T1000 (cell line): ENCODE measurements at regions not wholly inside any gene's neighbourhood (a gene's known extent, or its start where the extent isn't known, plus 50 kb on each side); places are given as distances from the start of the nearest gene placed in this dataset.
"Not testable (repeated sequence)": the region's sequence is repeated elsewhere in the genome, so short reads cannot be mapped to it uniquely, and the experiment has no call there.

ENCODE experiments used
- DNase-seq: peaks from one replicate; lab custom pipeline; 2025; ENCODE audit warnings: mixed read lengths; lab: John Stamatoyannopoulos, UW

GRCh38 chr5:10017786-10018185 lies 231.9 kb downstream of the ATPSCKMT start:
- DNase-seq = no peak

GRCh38 chr5:10016559-10016958 lies 233.1 kb downstream of the ATPSCKMT start:
- DNase-seq = peak; percentile 36

DNA sequence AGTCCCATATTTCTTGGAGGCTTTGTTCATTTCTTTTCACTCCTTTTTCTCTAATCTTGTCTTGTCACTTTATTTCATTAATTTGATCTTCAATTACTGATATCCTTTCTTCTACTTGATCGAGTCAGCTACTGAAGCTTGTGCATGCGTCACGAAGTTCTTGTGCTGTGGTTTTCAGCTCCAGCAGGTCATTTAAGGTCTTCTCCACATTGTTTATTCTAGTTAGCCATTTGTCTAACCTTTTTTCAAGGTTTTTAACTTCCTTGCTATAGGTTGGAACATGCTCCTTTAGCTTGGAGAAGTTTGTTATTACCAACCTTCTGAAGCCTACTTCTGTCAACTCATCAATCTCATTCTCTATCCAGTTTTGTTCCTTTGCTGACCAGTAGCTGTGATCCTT lies 234.0 kb downstream of the ATPSCKMT start:
- DNase-seq = not testable (repeated sequence)

DNA sequence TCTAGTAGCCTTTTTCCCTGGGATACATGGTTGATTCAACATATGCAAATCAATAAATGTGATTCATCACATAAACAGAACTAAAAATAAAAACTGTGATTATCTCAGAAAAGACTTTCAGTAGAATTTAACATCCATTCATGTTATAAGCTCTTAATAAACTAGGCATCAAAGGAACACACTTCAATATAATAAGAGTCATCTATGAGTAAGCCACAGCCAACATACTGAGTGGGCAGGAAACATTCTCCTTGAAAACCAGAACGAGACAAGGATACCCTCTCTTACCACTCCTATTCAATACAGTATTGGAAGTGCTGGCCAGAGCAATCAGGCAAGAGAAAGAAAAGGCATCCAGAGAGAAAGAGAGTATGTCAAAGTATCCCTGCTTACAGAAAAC lies 239.9 kb downstream of the ATPSCKMT start:
- no peak for DNase-seq

GRCh38 chr5:9987101-9987500 lies 262.6 kb downstream of the ATPSCKMT start:
- DNase-seq = no peak

- DNase-seq = no peak
These were observed 272.6 kb downstream of the ATPSCKMT start for GRCh38 chr5:9977070-9977469.

GRCh38 chr5:9976621-9977020 lies 273.1 kb downstream of the ATPSCKMT start:
- no peak for DNase-seq

DNA sequence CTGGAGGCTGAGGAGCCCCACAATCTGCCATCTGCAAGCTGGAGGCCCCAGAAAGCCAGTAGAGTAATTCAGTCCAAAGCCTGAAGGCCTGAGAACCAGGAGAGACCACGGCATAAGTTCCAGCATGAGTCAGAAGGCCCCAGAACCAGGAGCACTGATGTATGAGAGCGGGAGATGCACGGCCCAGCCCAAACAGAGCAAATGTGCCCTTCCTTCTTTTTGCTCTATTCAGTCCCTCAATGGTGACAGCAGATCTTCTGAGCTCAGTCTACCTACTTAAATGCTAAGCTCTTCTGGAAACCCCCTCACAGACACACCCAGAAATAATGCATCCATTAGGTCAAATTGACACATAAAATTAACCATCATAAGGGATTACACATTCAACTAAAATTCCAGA lies 277.6 kb downstream of the ATPSCKMT start:
- DNase-seq = no peak

DNA sequence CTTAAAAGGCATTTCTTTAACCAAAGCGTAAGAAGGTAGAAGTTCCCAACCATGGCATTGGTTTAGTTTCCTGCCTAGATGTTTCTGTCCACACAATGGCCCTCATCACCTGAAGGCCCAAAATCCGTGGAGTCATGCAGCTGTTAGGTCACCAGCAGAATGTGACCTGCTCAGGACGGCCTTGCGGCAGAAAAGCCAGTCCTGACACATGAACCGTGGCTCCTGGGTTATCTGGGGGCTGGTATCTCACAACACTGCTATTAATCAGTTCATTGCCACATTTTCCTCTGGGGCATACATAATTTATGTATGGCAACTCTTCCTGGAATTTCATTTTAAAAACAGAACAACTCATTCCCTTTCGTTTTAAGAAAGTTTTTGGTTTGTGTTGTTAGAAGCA lies 278.4 kb downstream of the ATPSCKMT start:
- DNase-seq = no peak

- DNase-seq = no peak
These were observed 290.8 kb downstream of the ATPSCKMT start for GRCh38 chr5:9958914-9959313.

DNA sequence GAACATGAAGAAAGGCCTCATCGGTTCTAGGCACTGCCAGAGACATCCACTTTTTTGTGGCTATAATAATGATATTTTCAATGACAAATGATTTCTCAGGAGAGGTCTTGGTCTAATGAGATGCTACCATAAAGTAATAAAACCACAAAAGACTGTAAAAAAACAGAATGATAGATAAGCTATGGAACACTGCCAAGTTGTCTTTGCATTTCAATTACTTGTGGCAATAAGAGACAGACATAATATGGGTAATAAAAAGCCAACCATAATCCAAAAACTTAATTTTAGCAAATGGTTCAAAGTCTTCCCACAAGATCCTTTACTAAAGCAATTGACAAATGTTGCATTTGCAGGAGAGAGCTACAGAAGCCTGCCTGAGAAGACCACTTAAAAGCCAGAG lies 292.5 kb downstream of the ATPSCKMT start:
- DNase-seq = no peak

DNA sequence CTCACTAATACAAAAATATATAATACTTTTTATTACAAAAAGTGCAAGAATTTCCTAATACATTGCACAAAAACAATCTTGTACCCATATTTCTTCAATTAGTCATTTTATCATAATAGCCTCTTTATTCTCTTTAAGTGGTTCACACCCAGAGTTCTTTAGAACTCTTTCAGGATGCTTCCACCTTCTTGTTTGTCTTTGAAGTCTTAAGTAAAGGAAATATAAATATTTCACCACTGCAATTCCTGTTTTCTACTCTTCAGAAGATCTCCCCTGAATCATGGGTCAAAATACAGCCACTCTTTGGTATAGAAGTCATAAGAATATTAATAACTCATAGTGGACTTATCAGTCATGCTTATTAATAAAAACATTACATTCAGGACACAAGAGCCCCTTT lies 293.0 kb downstream of the ATPSCKMT start:
- no peak for DNase-seq

DNA sequence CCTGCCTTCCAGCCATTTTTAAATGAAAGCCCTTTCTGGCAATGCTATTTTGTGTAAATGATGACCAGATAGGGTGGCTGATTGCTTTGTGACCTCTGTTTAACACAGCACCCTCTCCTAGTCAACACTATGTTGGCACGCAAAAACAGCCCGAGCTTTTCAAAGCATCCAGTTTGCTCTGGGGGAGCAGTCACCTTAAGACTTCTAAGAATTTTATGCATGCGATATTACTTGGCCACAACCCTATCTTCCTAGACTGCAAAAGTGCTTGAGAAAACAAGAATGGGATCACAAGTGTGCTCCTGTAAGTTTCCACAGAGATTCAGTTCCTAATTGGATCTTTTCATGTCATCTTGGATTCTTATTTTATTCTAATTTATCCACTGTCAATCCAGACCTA lies 294.1 kb downstream of the ATPSCKMT start:
- no peak for DNase-seq

DNA sequence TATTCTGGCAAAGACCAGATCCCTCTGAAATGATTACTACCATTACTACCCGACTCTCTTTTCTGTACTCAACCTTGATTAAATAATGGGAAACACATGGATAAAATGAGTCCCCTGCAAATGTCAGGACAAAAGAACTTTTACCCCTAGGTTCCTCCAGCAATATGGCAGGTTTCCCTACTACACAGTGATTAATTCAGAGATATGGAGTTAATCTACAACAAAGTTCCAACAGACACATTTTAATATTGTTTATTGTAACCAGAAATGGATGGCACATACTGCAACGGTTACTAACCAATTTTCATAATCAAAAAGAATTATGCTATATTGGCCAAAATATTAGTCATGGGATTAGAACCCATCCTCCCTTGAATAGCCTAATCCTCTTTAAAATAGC lies 294.8 kb downstream of the ATPSCKMT start:
- DNase-seq = no peak

- DNase-seq = no peak
These were observed 296.0 kb downstream of the ATPSCKMT start for GRCh38 chr5:9953691-9954090.

DNA sequence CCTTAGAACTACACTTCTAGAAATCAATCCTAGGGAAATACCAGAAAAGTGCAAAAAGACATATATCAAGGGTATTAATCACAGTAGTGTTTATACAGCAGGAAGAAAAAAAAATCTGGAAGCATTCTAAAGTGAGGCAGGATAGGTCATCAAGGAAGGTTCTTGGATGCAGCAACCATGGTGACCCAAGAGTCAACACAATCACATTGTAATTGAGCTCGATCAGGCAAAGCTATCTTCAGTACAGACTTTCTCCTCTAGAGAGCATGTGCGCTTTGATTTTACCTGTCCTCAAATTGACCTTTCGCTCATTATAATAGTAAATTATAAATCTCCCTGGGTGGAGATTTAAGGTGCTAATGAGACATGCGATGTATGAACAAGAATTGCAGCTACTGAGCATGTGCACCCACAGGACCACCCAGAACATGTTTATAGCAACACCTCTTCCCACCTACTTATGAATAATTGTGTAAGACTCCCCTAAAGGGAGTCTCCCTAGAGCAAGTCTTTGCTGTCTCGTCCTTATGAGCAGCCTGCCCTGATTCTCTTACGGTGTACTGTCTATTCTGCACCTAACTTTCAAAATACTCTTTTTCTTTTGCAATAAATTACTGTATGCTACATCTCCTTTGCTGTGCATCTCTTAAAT lies 297.7 kb downstream of the ATPSCKMT start:
- DNase-seq = no peak

- DNase-seq = no peak
These were observed 301.7 kb downstream of the ATPSCKMT start for GRCh38 chr5:9947944-9948343.

DNA sequence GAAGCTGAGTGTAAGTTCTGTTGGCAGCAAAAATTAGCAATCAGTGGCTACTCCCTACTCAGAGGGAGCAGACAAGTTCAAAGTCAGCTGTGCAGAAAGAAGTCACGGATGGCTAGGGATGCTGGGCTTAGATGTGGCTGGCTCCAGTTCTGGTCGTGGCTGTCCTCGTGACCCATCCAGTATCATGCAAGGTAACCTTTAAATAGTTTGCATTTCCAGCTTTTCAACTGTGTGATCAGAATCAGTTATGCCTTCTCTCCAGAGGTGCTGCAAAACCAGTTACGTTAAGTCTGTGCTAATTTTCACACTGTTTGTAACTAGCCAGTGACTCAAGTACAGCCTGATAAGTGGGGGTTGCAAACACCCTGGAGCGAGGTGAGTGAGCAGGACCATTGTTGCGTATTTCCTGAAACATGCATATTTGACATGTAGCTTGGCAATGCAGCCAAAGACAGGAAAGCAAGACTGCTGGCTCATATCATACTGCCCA lies 302.4 kb downstream of the ATPSCKMT start:
- DNase-seq = no peak

GRCh38 chr5:9932770-9933169 lies 302.6 kb upstream of the TAS2R1 start:
- peak; percentile 12 for DNase-seq

DNA sequence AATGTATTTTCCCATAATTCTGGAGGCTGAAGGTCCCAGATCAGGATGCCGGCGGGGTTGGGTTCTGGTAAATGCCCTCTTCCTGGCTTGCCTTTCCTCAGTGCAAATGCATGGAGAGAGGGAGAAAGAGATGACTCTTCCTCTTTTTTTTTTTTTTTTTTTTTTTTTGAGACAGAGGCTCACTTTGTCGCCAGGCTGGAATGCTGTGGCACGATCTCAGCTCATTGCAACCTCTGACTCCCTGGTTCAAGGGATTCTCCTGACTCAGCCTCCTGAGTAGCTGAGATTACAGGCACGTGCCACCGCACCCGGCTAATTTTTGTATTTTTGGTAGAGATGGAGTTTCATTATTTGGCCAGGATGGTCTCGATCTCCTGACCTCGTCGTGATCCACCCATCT lies 300.0 kb upstream of the TAS2R1 start:
- DNase-seq = no peak

DNA sequence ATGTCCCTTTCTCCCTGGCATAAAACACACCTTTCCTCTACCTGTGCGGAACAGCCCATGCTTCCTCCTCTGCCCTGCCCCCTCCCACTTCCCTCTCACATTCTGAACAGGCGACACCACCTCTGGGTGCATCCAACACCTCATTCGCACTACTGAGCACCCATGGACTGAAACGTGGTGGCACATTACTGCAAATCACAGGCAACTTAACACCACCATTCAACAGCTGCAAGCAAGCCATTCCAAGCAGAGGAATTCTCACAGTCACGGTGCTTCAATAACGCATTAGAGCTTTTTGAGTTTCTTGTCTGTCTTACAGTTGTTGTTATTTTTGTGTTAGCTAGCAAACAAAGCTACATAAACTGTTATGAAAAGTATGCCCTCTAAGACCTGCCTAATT lies 298.2 kb upstream of the TAS2R1 start:
- DNase-seq = no peak

- no peak for DNase-seq
These were observed 297.4 kb upstream of the TAS2R1 start for GRCh38 chr5:9927521-9927997.

DNA sequence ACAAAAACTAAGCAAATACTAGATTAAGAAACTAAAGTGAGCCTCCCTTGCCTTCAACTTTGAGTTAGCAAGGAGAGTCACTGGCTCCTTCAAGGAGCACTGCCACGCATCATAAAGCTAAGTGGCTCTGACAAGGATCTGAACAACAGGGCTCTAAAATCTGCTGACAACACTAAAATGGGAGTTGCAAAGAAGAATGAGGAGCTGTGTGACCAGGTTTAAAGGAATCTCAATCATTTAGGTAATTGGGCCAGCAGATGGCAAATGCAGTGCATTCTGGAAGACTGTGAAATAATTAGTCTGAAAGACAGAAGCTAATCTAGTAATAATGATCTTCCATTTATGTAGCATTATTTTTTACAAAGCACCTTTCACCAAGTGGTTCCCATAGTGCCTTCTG lies 297.0 kb upstream of the TAS2R1 start:
- no peak for DNase-seq

DNA sequence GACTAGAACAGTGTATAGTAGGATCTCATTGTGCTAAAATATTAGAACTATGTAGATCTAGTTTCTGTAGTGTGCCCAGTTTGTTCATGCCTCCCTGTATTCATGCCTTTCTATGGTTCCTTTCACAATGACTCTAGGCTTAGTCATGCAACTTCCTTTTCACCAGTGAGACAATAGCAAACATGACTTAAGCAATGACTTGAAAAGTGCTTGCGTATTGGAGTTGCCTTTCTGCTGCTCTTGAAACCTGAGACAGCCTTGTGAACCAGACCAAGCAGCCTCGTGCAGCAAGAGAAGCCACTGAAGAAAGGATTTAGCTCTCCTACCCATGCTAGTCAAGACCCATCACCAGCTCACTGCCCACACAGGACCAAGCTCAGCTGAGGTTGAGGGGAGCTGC lies 294.5 kb upstream of the TAS2R1 start:
- peak; percentile 15 for DNase-seq
